Spleen (tissue), 11 donors: ENCODE measurements at regions not wholly inside any gene's neighbourhood (a gene's known extent, or its start where the extent isn't known, plus 50 kb on each side); places are given as distances from the start of the nearest gene placed in this dataset.

Source experiments
- DNase-seq: peaks from one replicate; pipeline ENCODE4 v3.0.0-alpha.2; 2020
- H3K27ac ChIP-seq, 8 donors: fragments of 200-600 bp; sonication (generic) in 7 of 8; 1 replicate in 4 of 8; 2 replicates in 4 of 8; pipeline versions ENCODE4 v1.5.0 to v1.8.0; 2016 to 2021; ENCODE audit warnings: inconsistent platforms in 4 of 8, mild to moderate bottlenecking in 4 of 8, moderate library complexity in 1 of 8
- H3K27me3 ChIP-seq, 7 donors: fragments of 200-600 bp; sonication (generic) in 6 of 7; replicated peaks in 1 of 7; 1 replicate in 4 of 7; 2 replicates in 3 of 7; pipeline versions ENCODE4 v1.5.0 to v1.8.0; 2016 to 2021; ENCODE audit warnings: inconsistent platforms in 3 of 7, mild to moderate bottlenecking in 1 of 7
- H3K36me3 ChIP-seq, 6 donors: fragments of 200-600 bp; sonication (generic) in 5 of 6; 1 replicate in 4 of 6; 2 replicates in 2 of 6; pipeline versions ENCODE4 v1.5.0 to v1.8.0; 2016 to 2021; ENCODE audit warnings: inconsistent platforms in 2 of 6
- H3K4me1 ChIP-seq, 6 donors: fragments of 200-600 bp; sonication (generic) in 5 of 6; 1 replicate in 3 of 6; 2 replicates in 3 of 6; pipeline versions ENCODE4 v1.5.0 to v1.8.0; 2016 to 2021; ENCODE audit warnings: inconsistent platforms in 3 of 6
- H3K4me3 ChIP-seq, 8 donors: fragments of 200-600 bp; sonication (generic) in 7 of 8; 1 replicate in 4 of 8; 2 replicates in 4 of 8; pipeline versions ENCODE4 v1.5.0 to v1.8.0; 2016 to 2021; ENCODE audit warnings: inconsistent platforms in 4 of 8, mild to moderate bottlenecking in 4 of 8, moderate library complexity in 2 of 8
- H3K9me3 ChIP-seq, 8 donors: fragments of 200-600 bp; sonication (generic) in 7 of 8; 1 replicate in 4 of 8; 2 replicates in 4 of 8; pipeline versions ENCODE4 v1.5.0 to v1.8.0; 2016 to 2021; ENCODE audit warnings: inconsistent platforms in 4 of 8
- CTCF ChIP-seq, 11 experiments: fragments of 200-600 bp in 7 of 11; fragments of 450-650 bp in 4 of 11; sonication (generic) in 4 of 11; IDR thresholded peaks in 8 of 11; conservative IDR thresholded peaks in 3 of 11; 1 replicate in 7 of 11; 2 replicates in 4 of 11; pipeline versions ENCODE4 v1.4.0 to v1.8.0; 2016 to 2021; ENCODE audit warnings: antibody characterized with exemption in 11 of 11, inconsistent platforms in 4 of 11, mild to moderate bottlenecking in 1 of 11
- POLR2A ChIP-seq, 3 donors: fragments of 450-650 bp; IDR thresholded peaks; one replicate each; pipeline ENCODE4 v1.5.1; 2017; ENCODE audit warnings: antibody characterized with exemption in 3 of 3, mild to moderate bottlenecking in 1 of 3
- POLR2AphosphoS5 ChIP-seq, 3 donors: sonication (generic); formaldehyde crosslinking; IDR thresholded peaks; one replicate each; pipeline ENCODE4 v1.5.1; 2017; ENCODE audit warnings: antibody characterized with exemption in 3 of 3
- WGBS, 5 donors: extraction: QIAGEN DNeasy Blood & Tissue Kit in 3 of 5; methylation state at CpG; one replicate each; pipeline versions ENCODE4 v1.1.5 to v1.1.7; 2013 to 2018; 5-methylcytosine and 5-hydroxymethylcytosine counted together
- intact Hi-C: fragments of 100-400 bp; cut with DNase I; formaldehyde crosslinking; loops from one replicate; pipeline ENCODE4 v1.15.0; 2023; ENCODE audit warnings: low total_unique reads
- donor health status: healthy with polysubstance abuse.
- donor health status: DM: no; HTN: no; CAD: no; lungs with moderate emphysema.
- donor health status: DM: no; HTN: no; CAD: no.
- donor health status: Bipolar disorder and iron deficiency.
- donor health status: healthy.
- donor health status: DM: no; HTN: no; CAD: no.
- donor health status: DM: yes; HTN: yes; CAD: no.

- H3K4me1 ChIP-seq, result no peaks in the 10 kb centered on the region
- 86 to 96% (median 95%) methylated on average over 3 of the region's 3 CpGs for WGBS, 5 donors
Measured at GRCh38 chr13:47213047-47213446, 316.2 kb upstream of the HTR2A start.

GRCh38 chr13:47211106-47211505 lies 314.3 kb upstream of the HTR2A start:
- TF ChIP-seq POLR2AphosphoS5 (IDR thresholded peaks at IDR 0.05) (no peak), CTCF (IDR thresholded peaks at IDR 0.05 in 8 of 11, conservative IDR thresholded peaks at IDR 0.05 in 3 of 11) (no peak), POLR2A (IDR thresholded peaks at IDR 0.05) (no peak)
- Histone ChIP-seq H3K36me3 (no peaks in the 10 kb centered on the region), H3K27ac (no peak overlapping the region), H3K9me3 (no peaks in the 10 kb centered on the region), H3K4me3 (no peak overlapping the region), H3K4me1 (no peaks in the 10 kb centered on the region), H3K27me3 (no peaks in the 10 kb centered on the region)
- 48 to 56% (median 49%) methylated on average over 5 of the region's 5 CpGs for WGBS, 5 donors
- intact Hi-C loops, result no loop called here
- DNase-seq, result no peak

More at GRCh38 chr13:47213047-47213446, 316.2 kb upstream of the HTR2A start:
- no peak overlapping the region for H3K27ac ChIP-seq
- H3K27me3 ChIP-seq, result no peaks in the 10 kb centered on the region
- intact Hi-C loops, result no loop called here
- no peak overlapping the region for H3K4me3 ChIP-seq
- TF ChIP-seq CTCF (IDR thresholded peaks at IDR 0.05 in 8 of 11, conservative IDR thresholded peaks at IDR 0.05 in 3 of 11), result no peak
- TF ChIP-seq POLR2A (IDR thresholded peaks at IDR 0.05), result no peak
- TF ChIP-seq POLR2AphosphoS5 (IDR thresholded peaks at IDR 0.05), result no peak
- DNase-seq, result no peak
- no peaks in the 10 kb centered on the region for H3K9me3 ChIP-seq
- H3K36me3 ChIP-seq, result no peaks in the 10 kb centered on the region

GRCh38 chr13:47206111-47206510 lies 309.3 kb upstream of the HTR2A start:
- no peaks in the 10 kb centered on the region for H3K27me3 ChIP-seq
- TF ChIP-seq CTCF (IDR thresholded peaks at IDR 0.05 in 8 of 11, conservative IDR thresholded peaks at IDR 0.05 in 3 of 11) (no peak), POLR2A (IDR thresholded peaks at IDR 0.05) (no peak), POLR2AphosphoS5 (IDR thresholded peaks at IDR 0.05) (no peak)
- DNase-seq, result no peak
- intact Hi-C loops, result no loop called here
- peaks cover 0 to 16% (median 9%) of the 10 kb centered on the region in 8 donors for H3K9me3 ChIP-seq
- no peak overlapping the region for H3K27ac ChIP-seq
- 67 to 83% (median 71%) methylated on average over 3 of the region's 3 CpGs for WGBS, 5 donors
- no peaks in the 10 kb centered on the region for H3K4me1 ChIP-seq
- H3K4me3 ChIP-seq, result no peak overlapping the region
- H3K36me3 ChIP-seq, result no peaks in the 10 kb centered on the region

GRCh38 chr13:47190696-47191305 lies 293.9 kb upstream of the HTR2A start:
- intact Hi-C loops, result no loop called here
- TF ChIP-seq POLR2AphosphoS5 (IDR thresholded peaks at IDR 0.05), result no peak
- no peak for TF ChIP-seq CTCF (IDR thresholded peaks at IDR 0.05 in 8 of 11, conservative IDR thresholded peaks at IDR 0.05 in 3 of 11)
- no peak for TF ChIP-seq POLR2A (IDR thresholded peaks at IDR 0.05)

More at GRCh38 chr13:47190696-47191305, 293.9 kb upstream of the HTR2A start:
- no peak for DNase-seq
- no peak overlapping the region for H3K27ac ChIP-seq
- H3K4me3 ChIP-seq, result no peak overlapping the region
- no peaks in the 10 kb centered on the region for H3K36me3 ChIP-seq
- no peaks in the 10 kb centered on the region for H3K27me3 ChIP-seq
- WGBS, 5 donors, result 69 to 74% (median 72%) methylated on average over 6 of the region's 6 CpGs
- H3K4me1 ChIP-seq, result no peaks in the 10 kb centered on the region
- no peaks in the 10 kb centered on the region for H3K9me3 ChIP-seq
